WERI-Rb-1 (cell line): ENCODE measurements at regions not wholly inside any gene's neighbourhood (a gene's known extent, or its start where the extent isn't known, plus 50 kb on each side); places are given as distances from the start of the nearest gene placed in this dataset.

Experiments
- DNase-seq: peaks from one replicate; pipeline ENCODE4 v3.0.0-alpha.2; 2020
- H3K27ac ChIP-seq: fragments of 250-450 bp; sonication (Bioruptor Pico); 2 replicates; pipeline ENCODE4 v1.5.1; 2020; ENCODE audit warnings: mild to moderate bottlenecking, moderate library complexity
- H3K27me3 ChIP-seq: fragments of 250-450 bp; sonication (Bioruptor Pico); 2 replicates; pipeline ENCODE4 v1.5.1; 2021; ENCODE audit warnings: mild to moderate bottlenecking, low read depth, moderate library complexity; ENCODE audit not compliant: insufficient read depth, severe bottlenecking
- H3K36me3 ChIP-seq: fragments of 250-450 bp; sonication (Bioruptor Pico); 2 replicates; pipeline ENCODE4 v1.5.1; 2020; ENCODE audit warnings: mild to moderate bottlenecking, moderate library complexity
- H3K4me3 ChIP-seq: 2 replicates; pipeline ENCODE4 v1.5.1; 2011; ENCODE audit warnings: low read depth, mild to moderate bottlenecking, control low read depth, low read length
- H3K9me3 ChIP-seq: fragments of 250-450 bp; sonication (Bioruptor Pico); 2 replicates; pipeline ENCODE4 v1.5.1; 2021; ENCODE audit warnings: mild to moderate bottlenecking, moderate library complexity; ENCODE audit not compliant: severe bottlenecking
- CTCF ChIP-seq: IDR thresholded peaks from 2 replicates; pipeline ENCODE4 v1.5.1; 2011; ENCODE audit warnings: low read depth, mild to moderate bottlenecking, control low read depth, inconsistent platforms, low read length

- no peak overlapping the region for H3K27ac ChIP-seq
- H3K4me3 ChIP-seq = no peak overlapping the region
- no peak for TF ChIP-seq CTCF
- H3K9me3 ChIP-seq = no peaks in the 10 kb centered on the region
- peaks cover 25% of the 10 kb centered on the region for H3K27me3 ChIP-seq
- DNase-seq = no peak
- H3K36me3 ChIP-seq = no peaks in the 10 kb centered on the region
These were observed 246.9 kb downstream of the LNPK start for GRCh38 chr2:175755169-175755568.

- TF ChIP-seq CTCF = no peak
- Histone ChIP-seq H3K36me3 (no peaks in the 10 kb centered on the region), H3K4me3 (no peak overlapping the region), H3K9me3 (no peaks in the 10 kb centered on the region), H3K27me3 (peaks cover 41% of the 10 kb centered on the region), H3K27ac (no peak overlapping the region)
- DNase-seq = no peak
These were observed 251.9 kb downstream of the LNPK start for GRCh38 chr2:175750195-175750594.

DNA sequence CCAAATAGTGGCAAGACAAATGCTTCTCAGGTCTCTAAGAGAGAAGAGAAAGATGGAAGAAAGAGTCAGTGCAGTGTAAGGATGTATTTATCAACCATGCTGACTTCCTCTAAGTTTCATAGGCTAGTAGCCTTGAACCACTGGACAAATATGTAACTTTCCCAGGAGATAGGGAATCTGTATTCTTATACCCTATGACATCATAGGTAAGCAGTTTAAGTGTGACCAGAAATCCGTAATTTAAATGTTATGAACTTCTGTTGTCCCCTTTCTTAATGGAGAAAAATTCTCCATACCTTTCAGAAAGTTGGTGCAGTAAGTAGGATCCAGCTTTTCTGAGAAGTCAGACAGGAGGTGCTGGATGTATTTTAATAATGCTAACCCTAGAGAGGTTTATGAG is 256.2 kb downstream of the LNPK start:
- Histone ChIP-seq H3K9me3 (no peaks in the 10 kb centered on the region), H3K27ac (no peak overlapping the region), H3K36me3 (no peaks in the 10 kb centered on the region), H3K27me3 (peaks cover 52% of the 10 kb centered on the region), H3K4me3 (no peak overlapping the region)
- no peak for DNase-seq
- no peak for TF ChIP-seq CTCF

DNA sequence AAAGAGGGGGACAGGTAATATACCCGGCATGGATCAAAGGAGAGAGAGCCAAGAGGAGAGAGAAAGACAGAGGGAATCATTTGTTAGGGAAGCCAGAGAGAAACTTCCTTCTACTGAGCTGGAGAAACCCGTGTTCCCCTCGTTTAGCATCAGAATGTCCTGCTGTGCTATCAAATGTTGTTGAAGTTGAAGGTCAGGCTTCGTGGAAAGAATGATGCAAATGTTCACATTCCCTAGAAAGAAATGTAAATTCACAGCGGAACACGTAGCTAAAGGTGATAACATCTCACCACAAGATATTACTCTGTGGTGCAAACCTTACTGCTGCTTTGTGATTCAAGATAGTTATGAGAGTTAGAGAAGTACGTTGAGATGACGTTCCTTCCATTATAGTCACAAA is 258.1 kb downstream of the LNPK start:
- no peaks in the 10 kb centered on the region for H3K36me3 ChIP-seq
- no peaks in the 10 kb centered on the region for H3K9me3 ChIP-seq
- H3K27me3 ChIP-seq = peaks cover 52% of the 10 kb centered on the region
- no peak for DNase-seq
- H3K27ac ChIP-seq = no peak overlapping the region
- no peak overlapping the region for H3K4me3 ChIP-seq
- TF ChIP-seq CTCF = no peak

GRCh38 chr2:175743011-175743410 is 259.1 kb downstream of the LNPK start:
- Histone ChIP-seq H3K27ac (no peak overlapping the region), H3K27me3 (peaks cover 48% of the 10 kb centered on the region), H3K4me3 (no peak overlapping the region), H3K9me3 (no peaks in the 10 kb centered on the region), H3K36me3 (no peaks in the 10 kb centered on the region)
- no peak for DNase-seq
- no peak for TF ChIP-seq CTCF

DNA sequence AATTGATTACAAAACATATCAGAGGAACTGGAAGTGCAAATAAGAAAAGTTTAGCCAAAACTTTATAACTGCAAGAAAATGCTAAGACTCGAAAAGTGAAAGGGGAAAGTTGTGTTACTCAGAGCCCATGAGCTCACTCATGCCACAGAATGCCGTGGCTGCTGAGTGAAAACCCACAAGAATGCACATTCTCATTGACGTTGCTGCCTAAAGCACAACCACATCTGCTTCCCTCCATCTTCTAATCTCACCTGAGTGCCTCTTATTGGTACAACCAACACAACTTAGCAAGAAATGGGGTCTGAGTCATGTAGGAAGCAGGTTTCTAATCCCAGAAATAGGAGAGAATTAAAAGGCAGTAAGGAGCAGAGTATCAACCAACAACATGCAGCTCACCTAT is 259.7 kb downstream of the LNPK start:
- Histone ChIP-seq H3K27ac (no peak overlapping the region), H3K36me3 (no peaks in the 10 kb centered on the region), H3K27me3 (peaks cover 46% of the 10 kb centered on the region), H3K4me3 (no peak overlapping the region), H3K9me3 (no peaks in the 10 kb centered on the region)
- no peak for DNase-seq
- no peak for TF ChIP-seq CTCF
